Brain pericyte (primary cell): ENCODE measurements at regions not wholly inside any gene's neighbourhood (a gene's known extent, or its start where the extent isn't known, plus 50 kb on each side); places are given as distances from the start of the nearest gene placed in this dataset.

Experiments
- DNase-seq: peaks from one replicate; pipeline ENCODE4 v3.0.0-alpha.2; 2012; ENCODE audit warnings: low read depth, low spot score

GRCh38 chr21:15526798-15527197, 203.0 kb upstream of the USP25 start:
- no peak for DNase-seq

- DNase-seq = no peak
These were observed 201.4 kb upstream of the USP25 start for GRCh38 chr21:15528346-15528745.

DNA sequence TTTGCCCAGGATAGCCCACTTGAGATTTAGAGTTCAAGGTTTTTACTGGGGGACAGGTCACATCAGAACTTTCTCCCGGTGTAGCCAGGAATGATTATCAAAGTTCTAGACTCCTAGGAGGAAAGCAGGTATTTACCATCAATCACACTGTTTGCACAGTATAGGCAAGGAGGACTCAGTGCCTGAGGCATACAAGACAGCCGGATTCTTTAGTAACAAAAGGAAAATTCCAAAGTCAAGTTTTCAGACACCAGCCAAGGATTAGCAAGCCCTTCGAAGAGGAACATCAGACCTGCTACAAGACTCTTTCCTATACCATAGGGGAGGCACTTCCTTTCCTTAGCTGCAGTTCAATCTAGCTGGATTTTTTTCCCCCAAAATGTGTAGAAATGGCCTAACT, 197.8 kb upstream of the USP25 start:
- no peak for DNase-seq

- no peak for DNase-seq
These were observed 196.2 kb upstream of the USP25 start for GRCh38 chr21:15533618-15534017.

DNA sequence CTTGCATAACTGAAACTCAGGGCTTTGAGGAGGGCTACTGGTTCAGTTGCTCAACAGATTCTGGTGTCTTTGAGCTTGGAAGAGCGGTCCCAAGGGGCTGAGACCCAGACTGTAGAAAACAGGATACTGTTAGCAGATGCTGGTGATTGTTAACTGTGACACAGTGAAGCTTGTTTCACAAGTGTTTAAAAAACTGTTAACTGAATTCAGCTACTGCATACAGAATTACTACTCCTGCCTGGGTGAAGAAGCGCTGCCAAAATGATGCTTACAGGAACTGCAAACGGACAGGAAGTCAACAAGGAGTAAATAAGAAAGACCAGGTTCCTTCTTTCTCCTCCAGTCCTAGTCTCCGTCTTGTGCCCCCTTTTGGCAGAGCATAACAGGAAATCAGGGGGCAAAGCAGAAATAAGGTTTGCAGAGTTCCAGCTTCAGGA, 195.3 kb upstream of the USP25 start:
- DNase-seq = no peak

DNA sequence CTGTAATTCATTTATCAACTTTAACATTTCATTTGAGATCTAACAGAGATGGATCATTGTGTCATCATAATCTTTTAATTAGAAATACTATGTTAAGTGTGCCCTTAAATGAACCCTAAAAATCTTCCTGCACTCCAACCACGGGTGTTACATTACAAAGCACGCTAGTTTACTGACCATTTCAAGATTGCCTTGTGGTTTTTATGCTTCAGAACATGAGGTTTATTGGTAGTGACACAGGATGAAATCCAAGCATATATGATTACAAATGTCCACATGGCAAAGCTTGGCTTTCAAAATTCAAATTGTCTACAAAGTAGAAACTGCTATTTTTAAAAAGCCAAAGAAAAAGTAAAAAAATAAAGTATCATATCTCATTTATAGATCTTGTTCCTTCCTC, 190.4 kb upstream of the USP25 start:
- no peak for DNase-seq

GRCh38 chr21:15543473-15543872, 186.3 kb upstream of the USP25 start:
- DNase-seq = no peak

DNA sequence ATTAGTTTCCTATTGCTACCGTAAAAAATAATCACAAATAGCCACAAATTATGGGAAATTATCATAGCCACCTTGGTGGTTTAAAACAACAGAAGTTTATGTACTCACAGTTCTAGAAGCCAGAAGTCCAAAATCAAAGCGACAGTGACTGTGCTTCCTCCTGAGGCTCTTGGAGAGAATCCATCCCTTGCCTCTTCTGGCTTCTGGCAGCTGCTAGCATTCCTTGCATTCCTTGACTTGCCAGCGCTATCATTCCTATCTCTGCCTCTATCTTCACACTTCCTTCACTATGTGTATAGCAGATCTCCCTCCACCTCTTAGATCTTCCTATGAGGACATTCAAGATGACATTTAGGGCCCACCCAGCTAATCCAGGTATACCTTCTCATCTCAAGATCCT, 180.1 kb upstream of the USP25 start:
- no peak for DNase-seq

- DNase-seq = no peak
These were observed 176.8 kb upstream of the USP25 start for GRCh38 chr21:15552914-15553494.

GRCh38 chr21:15557925-15558324, 171.9 kb upstream of the USP25 start:
- no peak for DNase-seq

DNA sequence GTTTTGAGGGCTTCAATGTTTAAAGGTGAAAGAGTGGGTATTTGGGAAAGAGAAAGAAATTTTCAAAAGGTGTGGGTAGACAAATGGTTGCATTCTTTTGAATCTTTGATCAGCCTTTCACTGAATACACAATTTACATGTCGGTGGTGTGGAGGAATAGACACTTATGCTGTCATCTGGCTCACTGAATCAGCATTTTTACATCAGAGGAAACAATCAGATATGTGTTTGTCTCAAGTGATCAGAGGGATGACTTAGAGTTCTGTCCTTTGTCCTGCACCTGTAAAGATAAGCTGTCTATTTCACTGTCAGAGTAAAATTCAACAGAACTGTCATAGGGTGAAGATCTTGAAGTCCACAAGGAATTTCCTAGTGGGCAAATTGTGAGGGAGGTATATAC, 170.9 kb upstream of the USP25 start:
- DNase-seq = no peak

- no peak for DNase-seq
These were observed 170.1 kb upstream of the USP25 start for GRCh38 chr21:15559660-15560059.

- DNase-seq = no peak
These were observed 169.3 kb upstream of the USP25 start for GRCh38 chr21:15560383-15561056.

DNA sequence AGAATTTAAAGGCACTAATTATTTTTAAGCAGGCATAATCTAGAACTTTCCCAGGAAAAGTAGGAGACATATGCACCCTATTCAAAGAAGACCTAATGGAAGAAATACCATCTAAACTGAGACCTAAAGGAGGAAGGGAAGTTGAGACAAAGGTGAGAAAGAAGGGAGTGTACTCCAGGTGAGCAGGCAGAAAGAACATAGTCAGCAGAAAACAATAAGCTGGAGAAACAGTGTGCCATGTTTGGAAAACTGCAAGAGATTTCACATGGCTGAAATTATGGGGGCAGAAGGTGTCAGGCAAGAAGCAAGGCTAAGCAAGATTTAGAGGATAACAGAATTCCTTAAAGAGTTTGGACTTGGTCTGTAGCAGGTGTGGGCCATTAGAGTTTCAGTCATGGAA, 167.0 kb upstream of the USP25 start:
- no peak for DNase-seq

DNA sequence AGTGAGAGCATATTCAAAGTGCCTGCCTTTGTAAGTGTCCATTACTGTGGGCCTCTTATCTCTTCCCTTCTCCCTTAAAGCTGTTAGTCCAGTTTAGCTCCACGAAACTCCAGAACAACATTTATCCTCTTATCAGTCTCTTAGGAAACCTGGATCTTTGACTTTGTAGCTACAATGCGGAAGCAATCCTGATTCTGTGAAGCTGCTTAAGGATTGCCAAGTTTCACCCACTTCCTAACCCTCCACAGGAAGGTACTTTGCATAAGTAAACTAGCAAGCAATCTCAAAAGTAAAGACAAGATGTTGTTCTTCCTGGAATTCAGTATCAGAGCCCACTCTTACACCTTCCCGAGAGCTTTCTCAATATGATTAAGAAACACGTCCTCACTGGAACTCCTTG, 164.9 kb upstream of the USP25 start:
- no peak for DNase-seq

DNA sequence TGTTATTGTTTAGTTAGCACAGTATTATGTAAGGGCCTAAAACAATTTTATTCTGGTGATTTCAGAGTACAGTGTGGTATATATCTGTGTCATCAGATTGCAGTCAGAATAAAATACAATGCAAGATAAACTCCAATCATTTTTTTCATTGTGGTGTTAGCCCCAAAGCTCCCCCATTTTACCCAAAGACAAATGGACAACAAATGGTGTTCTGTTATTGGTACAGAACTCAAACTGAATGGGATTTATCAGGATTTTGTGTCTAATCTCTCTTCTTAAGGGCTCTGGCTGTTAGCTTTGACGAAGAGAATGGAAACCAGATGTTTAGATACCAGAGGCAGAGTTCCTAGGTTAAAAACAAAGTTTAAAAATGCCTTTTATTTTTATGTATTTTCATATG, 163.1 kb upstream of the USP25 start:
- no peak for DNase-seq

DNA sequence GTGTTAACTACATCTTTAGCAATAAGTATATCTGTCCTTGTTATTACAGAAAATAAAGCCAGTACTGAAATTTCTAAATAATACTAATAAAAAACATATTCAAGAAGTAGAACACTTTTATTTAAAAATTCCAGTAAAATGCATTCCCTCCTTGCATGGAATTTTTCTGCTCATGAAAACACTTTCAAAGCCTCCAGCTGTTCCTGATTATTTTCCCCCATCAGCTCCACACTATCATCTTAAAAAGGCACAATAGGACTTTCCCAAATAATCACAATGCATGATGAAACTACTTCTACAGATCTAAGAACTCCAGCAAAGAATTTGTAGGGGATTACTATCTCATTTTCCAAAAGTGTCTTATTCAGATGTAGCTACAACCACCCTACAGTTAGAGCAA, 162.6 kb upstream of the USP25 start:
- DNase-seq = no peak

- DNase-seq = no peak
These were observed 161.3 kb upstream of the USP25 start for GRCh38 chr21:15568516-15568915.

DNA sequence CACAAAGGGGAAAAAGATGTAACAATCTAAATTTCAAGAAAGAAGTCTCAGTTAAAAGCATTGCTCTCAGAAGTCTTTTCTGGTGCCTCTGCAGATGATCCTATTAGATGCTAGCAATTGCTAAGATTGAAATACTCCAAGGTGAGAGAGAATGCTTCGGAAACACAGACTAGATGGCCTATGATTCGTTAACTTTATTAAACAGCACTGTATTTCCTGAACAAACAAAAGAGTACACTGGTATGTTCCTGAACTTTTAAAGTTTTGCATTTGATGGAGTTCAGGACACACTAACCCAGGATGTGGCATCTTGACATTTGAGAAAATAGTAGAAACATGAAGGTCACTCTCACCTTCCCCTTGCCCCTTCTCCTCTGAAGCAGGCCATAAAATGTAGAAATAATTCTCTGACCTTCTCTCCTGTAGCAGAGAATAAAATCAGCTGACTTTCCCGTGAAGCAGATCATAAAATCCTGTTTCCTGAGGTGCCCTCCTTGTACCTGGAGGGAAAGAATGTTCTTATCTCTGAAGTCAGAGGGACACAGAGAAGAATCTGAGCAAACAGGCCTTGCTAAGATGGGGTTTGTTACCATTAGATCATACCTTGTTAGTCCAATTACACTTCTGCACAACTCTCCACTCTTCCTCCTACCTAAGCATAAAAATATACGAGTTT, 142.9 kb upstream of the USP25 start:
- DNase-seq = no peak

- peak; percentile 18 for DNase-seq
These were observed 137.4 kb upstream of the USP25 start for GRCh38 chr21:15592271-15592860.

DNA sequence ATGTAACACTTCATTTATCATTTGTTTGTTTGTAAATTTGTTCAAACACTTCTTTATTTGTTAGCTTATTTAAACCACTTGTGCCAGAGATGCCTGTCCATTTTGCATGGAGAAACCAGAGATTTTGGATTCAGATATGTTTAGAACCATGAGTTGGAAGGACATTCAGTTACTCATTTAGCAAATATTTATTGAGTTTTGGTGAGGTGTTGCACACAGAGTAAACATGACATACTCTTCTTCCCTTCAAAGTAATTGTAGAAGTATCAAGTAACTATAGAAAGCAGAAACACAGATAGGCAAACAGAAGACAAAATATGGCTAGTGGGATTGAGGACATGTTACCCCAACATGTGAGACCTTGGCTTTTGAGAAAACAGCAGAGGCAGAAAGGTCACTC, 136.8 kb upstream of the USP25 start:
- DNase-seq = no peak

GRCh38 chr21:15601390-15601789, 128.4 kb upstream of the USP25 start:
- DNase-seq = no peak

- DNase-seq = no peak
These were observed 125.4 kb upstream of the USP25 start for GRCh38 chr21:15604413-15604812.
